Activated CD8-positive, alpha-beta memory T cell treated with anti-CD3 and anti-CD28 coated beads for 1 hour (primary cell): ENCODE measurements at regions not wholly inside any gene's neighbourhood (a gene's known extent, or its start where the extent isn't known, plus 50 kb on each side); places are given as distances from the start of the nearest gene placed in this dataset.

Experiments
- DNase-seq, 2 donors: peaks; one replicate each; pipeline ENCODE4 v3.0.0-alpha.2; 2020; ENCODE audit warnings: low read depth in 1 of 2; ENCODE audit errors: extremely low read depth in 1 of 2

DNA sequence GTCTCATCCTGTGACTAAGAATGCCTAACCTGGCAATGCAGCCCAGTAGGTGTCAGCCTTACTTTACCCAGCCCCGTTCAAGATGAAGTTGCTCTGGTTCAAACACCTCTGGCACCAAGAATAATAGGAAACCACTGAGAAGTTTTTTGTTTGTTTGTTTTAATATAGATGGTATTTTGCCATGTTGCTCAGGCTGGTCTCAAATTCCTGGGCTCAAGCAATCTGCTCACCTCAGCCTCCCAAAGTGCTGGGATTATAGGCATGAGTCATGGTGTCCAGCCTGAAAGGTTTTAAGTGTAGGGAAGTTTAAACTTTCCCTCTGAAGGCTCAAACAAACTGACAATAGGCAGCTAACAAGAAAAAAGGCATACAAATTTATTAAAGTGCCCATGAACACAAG is 51.2 kb upstream of the ABCC4 start:
- DNase-seq: no peak

DNA sequence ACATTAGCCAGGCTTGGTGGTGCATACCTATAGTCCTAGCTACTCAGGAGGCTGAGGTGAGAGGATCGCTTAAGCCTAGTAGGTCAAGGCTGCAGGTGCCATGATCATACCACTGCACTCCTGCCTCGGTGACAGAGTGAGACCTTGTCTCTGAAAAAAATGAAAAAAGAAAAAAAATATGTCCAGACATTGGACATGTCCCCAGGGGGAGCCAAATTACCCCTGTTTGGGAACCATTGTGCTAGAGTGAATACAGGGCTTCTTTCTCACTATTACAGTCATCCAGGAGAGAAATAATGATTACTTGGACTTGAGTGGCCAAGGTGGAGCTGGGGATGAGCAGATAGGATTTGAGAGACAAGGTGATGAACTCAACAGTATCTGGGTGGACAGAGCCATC is 52.9 kb upstream of the ABCC4 start:
- DNase-seq: no peak

DNA sequence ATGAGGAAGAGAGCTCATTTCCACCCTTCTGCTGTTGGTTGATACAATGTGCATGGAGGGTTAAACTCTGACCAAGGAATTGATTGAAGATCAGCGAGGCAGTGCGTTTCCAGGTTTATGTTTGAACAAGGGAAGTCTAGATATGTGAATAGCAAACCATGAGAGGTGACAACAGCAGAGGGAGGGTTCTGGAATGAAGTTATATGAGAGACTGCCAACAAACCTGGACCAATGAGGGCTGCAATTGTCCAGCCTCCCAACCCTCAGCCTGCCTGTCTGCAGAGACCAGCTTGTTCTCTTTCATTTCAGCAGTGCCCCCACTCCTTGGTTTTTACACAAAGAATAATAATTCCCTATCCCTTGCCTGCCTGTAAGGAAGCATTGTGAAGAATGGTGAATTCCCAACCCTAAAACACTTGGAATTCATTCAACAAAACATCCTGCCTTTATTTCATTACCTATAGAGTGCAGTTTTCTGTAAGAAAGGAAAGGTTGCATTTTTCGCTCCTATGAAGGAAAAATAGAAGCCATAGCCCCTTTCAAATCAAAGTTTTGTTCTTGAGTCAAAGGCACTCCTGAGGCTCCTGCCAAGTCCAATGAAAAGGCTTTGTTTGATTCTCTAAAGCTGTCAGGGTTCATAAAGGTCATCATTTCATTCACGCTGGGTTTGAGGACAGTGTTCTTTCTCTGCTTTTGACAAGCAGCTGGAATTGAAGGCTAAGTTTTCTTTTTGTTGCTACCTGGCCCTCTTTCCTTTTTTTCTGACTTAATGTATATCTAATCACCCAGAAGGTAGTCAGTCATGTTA is 53.6 kb upstream of the ABCC4 start:
- no peak for DNase-seq

DNA sequence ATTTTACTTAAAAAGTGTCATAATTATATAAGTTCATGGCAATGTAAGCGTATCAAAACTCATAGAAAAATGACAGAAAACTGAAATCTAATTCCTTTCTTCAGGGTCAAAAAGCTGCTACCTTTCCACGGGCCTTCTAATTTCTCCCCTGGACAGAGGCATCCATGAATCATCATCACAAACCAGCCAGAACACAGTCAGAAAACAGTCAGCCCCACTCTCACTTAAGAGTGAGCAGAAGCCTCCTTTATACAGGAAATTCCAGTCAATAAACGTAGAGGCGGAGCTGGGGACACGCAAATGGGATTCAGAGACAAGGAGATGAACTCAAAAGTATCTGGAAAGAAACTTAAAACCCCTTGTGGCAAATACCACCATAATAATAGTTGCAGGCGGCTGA is 54.2 kb upstream of the ABCC4 start:
- DNase-seq: no peak

DNA sequence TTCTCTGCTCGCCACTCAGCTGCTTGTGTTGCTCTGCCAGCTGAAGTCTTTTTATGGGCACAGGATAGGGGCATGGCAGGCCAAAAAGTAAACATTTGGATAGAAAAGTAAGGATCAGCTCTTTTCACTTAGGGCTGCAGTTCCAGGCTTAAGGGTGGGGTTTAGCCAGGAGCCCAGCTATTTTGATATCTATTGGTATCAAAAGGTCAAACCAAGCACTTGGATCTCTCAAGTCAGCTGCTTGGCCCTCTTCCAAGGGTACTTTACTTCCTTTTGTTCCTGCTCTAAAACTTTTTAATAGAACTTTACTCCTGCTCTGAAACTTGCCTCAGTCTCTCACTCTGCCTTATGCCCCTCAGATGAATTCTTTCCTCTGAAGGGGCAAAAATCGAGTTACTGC is 55.7 kb upstream of the ABCC4 start:
- no peak for DNase-seq

DNA sequence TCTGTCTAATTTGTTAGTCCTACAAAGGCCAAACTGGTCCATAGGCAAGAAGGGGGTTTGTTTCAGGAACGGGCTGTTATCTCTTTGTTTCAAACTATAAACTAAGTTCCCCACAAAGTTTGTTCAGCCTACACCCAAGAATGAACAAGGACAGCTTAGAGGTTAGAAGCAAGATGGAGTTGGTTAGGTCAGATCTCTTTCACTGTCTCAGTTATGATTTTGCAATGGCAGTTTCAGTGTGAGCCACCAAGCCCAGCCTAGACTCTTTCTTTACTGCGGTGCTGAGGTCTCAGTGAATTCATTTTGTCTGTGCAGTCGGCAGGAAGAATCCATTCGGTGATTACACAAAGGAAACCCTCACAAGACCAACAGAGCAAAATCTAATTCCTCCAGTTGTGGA is 56.6 kb upstream of the ABCC4 start:
- no peak for DNase-seq

DNA sequence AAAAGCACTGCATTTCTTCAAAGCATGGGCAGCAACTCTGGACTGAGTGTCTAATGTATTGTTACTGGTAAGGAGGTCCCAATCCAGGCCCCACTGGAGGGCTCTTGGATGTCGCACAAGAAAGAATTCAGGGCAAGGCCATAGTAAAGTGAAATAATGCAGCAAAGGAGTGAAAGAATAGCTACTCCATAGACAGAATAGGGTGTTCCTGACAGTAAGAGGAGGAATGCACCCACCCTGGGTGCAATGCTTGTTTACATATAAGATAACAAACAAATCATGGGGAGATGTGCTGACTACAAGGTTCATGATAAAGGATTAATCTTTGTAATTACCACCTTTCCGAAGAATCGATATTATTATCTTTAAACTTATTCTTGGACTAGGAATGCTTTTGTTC is 58.8 kb upstream of the ABCC4 start:
- no peak for DNase-seq

DNA sequence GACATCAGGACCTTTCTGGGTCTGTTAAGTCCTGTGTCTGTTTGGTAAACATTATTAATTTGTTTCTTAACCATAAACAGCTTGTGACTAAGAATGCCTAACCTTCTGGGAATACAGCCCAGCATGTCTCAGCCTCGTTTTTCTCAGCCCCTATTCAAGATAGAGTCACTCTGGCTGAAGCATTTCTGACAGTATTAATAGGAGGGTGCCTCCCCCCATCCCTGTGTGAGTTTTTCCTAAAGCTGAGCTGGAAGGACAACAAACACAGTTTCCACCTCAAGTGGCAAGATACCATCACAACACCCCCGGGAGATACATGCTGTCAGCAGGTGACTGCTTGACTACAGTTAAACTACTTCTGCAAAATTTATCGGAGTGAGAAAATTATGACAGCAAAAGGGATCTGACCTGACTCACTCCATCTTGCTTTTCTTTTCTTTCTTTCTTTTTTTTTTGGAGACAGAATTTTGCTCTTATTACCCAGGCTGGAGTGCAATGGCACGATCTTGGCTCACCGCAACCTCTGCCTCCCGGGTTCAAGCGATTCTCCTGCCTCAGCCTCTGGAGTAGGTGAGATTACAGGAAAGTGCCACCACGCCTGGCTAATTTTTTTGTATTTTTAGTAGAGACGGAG is 59.3 kb upstream of the ABCC4 start:
- no peak for DNase-seq

DNA sequence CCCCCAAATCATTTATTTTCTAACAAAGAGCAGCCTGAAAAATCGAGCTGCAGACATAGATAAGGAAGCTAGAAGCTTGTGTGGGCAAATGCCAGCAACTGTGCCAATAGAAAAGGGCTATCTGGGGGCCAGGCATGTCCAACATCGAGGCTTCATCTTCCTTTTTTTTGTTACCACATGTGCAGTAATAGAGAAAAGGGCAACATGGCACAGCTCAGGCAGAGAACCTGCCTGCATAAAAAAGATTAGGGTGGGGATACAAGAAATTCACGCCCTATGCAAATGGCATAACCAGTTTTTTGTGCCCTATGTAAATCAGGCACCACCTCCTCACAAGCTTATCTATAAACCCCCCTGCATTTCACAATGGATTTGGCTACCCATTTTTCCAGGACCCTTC is 60.4 kb upstream of the ABCC4 start:
- no peak for DNase-seq

DNA sequence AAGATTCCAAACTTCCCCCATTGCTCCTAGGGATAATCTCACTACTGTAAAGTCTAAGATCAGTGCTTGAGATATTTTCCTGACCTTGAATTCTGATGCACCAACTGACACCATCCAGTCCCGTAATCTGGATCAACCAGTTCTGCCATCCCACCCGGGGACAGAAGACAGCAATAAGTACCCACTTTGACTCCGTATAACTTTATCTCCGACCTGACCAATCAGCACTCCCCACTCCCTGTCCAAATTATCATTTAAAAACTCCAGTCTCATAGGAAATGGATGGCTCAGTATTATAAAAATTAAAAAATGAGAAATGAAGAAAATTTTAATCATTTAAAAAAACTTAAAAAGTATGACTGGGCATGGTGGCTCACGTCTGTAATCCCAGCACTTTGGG is 61.4 kb upstream of the ABCC4 start:
- DNase-seq: no peak

DNA sequence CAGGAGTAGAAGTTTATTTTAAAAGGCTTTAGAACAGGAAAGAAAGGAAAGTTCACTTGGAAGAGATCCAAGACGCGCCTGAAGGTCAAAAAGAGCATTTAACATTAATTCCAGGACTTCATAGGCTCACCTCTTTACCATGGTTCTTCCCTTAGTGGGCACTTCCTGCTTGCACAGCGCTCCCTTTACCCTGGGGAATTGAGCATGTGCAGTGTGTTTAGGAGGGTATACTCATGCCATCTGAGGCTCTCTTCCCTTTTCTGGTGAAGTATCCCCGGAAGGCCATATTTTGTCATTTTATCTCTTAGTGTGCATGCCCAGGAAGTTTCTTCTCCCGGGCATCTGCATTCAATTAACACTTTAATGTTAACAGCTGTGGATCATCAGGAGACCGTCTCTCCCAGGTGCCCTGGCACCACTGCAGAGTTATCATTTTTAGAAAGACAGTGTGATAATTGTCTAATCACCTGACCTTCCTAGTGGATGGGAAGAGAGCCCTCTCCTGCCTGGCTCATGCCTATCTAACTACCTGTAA is 66.1 kb upstream of the ABCC4 start:
- DNase-seq: no peak

DNA sequence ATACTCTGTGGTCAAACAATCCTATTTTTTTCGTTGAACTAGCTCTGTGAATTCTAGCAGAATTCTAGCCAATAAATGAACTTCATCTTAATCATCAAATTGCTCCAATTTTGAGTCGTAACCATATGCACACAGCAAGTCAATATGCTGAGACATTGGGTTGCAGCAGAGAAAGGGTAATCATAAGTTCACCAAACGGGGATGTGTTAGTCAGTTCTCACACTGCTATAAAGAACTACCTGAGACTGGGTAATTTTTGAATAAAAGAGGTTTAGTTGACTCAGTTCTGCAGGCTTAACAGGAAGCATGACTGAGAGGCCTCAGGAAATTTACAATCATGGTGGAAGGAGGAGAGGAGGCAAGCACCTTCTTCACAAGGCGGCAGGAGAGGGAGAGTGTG is 67.7 kb upstream of the ABCC4 start:
- no peak for DNase-seq

DNA sequence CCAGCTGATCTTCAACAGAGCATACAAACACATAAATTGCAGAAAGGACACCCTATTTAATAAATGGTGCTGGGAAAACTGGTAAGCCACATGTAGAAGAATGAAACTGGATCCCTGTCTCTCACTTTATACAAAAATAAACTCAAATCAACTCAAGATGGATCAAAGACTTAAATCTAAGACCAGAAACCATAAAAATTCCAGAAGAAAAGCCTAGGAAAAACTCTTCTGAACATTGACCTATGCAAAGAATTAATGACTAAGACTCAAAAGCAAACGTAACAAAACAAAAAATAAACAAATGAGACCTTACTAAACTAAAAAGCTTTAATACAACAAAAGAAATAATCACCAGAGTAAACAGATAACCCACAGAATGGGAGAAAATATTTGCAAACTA is 74.5 kb upstream of the ABCC4 start:
- DNase-seq: no peak

DNA sequence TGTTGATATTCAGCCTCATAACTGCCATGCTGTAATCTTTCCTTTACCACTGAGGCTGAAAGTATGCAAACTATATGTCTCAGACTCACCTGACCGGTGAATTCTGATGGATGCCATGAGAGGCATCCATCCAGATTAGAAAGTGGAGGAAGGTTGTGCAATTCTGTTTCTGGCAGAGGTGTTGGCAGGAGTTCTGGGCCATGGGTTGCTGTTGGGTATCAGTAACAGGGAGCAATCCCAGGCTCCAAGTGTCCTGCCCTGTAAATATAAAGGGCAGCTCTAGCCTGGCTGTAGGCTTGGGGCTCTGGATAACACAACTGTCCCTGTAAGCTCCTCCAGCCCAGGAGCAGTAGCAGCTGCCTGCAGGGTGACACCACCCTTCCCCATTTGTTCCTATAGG is 77.4 kb upstream of the ABCC4 start:
- DNase-seq: no peak

DNA sequence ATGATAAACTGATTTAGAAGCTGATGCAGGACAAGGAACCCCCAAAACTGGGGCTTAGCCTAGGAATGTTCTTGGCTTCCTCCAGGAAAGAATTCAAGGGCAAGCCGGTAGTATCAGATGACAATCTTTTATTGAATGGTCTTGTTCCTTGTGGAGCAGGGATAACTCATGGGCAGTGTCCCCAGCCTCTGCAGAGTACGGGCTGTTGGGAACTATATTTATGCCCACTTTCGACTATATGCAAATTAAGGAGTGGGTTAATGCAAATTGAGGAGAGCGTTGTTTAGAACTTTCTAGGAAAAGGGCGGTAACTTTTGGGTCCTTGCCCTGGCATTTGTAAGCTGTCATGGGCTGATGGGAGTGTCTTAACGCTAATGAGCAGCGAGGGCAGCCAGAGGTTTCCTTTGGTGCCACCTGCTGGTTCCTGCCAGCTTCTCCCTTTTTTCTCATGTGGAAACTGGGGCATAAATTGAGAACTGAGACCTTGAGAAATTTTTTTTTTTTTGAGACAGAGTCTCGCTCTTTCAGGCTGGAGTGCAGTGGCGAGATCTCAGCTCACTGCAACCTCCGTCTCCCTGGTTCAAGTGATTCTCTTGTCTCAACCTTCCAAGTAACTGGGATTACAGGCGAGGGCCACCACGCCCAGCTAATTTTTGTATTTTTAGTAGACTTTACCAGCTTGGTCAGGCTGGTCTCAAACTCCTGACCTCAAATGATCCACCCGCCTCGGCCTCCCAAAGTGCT is 79.4 kb upstream of the ABCC4 start:
- peak; percentile 18 to 40 for DNase-seq

DNA sequence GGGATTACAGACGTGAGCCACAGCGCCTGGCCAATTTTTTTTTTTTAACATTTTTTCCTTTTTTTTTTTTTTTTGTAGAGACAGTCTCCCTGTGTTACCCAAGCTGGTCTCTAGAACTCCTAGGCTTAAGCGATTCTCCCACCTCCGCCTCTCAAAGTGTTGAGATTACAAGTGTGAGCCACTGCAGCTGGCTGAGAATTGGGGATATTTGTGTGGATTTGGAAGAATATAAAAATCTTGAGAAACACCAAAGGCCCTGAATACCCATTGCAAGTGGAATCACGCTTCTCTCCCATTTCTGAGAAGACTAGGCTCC is 79.9 kb upstream of the ABCC4 start:
- DNase-seq: no peak

DNA sequence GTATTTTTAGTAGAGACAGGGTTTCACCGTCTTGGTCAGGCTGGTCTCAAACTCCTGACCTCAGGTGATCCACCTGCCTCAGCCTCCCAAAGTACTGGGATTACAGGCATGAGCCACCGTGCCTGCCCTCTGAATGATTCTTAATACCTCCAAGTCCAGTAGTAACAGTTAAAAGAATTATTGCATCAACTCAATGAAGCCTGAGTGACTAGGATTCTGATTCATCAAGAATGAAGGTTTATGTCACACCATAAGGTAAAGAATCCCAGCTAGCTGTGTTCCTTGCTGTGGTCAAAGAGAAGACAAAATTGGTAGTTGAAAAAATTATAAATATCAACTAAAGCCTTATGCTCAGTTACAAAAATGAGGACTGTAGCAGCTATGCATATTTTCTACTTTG is 81.2 kb upstream of the ABCC4 start:
- no peak for DNase-seq

DNA sequence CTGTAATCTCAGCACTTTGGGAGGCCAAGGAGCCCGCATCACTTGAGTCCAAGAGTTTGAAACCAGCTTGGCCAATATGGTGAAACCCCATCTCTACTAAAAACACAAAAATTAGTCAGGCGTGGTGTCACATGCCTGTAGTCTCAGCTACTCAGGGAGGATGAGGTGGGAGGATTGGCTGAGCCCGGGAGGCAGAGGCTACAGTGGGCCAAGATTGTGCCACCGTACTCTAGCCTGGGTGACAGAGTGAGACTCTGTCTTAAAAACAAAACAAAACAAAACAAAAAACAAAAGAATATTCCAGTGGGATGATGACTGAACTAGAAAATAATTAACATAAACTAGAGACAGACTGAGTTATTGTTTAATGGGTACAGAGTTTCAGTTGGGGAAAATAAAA is 81.7 kb upstream of the ABCC4 start:
- no peak for DNase-seq

DNA sequence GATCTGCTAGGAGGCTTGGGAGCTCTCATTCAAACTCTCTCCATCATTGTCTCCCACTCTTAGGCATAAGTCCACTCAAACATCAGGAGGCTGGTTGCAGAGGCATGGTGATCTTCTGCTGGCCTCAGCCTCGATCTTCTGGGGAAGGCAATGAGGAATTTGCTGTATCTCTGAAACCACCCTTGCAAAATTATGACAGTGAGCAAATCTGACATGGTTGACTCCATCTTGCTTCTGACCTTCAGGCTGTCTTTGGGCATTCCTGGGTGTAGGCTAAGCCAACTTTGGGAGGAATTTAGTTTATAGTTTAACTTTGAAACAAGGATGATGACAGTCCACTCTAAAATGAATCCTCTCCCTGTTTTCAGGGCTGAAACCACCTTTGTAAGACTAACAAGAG is 84.1 kb upstream of the ABCC4 start:
- no peak for DNase-seq

DNA sequence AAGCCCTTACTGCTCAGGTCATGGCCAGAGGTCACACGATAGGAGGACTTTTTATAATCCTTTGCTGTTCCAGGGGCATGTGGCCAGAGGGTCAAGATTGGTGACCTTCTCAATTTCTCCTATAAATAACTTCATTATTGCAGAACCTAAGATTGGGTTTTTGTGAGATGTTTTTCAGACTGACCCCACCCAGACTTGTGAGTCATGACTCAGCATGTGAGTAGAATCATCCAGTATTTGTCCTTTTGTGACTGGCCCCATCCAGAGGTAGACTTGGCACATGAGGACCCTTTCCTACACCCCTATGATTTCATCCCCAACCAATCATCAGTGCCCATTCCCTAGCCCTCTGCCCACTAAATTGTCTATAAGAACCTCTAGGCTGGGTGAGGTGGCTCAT is 84.5 kb upstream of the ABCC4 start:
- no peak for DNase-seq

DNA sequence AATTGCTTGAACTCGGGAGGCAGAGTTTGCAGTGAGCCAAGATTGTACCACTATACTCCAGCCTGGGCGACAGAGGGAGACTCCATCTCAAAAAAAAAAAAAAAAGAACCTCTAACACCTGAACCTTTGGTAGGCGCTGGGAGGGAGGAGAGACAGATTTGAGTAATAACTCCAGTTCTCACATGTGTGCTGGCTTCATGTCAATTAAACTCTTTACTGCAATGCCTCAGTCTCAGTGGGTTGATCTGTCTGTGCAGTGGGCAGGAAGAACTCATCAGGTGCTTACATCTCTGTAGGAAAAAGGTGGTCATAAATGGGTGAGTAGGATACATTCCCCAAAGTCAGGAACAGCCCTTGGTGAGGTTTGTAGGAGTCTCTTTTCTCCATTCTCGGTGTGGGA is 85.1 kb upstream of the ABCC4 start:
- DNase-seq: no peak

DNA sequence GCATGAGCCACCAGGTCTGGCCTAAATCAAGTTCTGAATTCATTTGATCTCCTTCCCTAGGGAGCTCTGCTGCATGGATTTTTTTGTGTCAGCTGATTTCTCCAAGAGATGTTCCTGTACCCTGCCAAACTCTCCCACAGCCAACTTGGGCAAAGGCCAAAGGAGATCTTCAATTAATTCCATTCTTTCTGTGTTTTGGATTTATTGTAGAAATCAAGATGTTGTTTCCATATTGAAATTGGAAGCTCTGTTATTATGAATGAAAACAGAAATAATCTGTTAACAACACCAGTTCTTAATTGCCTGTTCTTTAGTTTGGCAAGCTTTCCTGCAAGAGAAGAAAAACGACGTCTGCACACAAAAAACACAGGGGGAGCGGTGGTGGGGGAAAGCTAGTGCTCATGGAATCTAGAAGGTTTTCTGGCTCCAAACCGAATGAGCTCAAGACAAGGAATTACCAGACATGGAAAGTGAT is 86.5 kb upstream of the ABCC4 start:
- no peak for DNase-seq
